SU-DHL-6 (cell line): ENCODE measurements at regions not wholly inside any gene's neighbourhood (a gene's known extent, or its start where the extent isn't known, plus 50 kb on each side); places are given as distances from the start of the nearest gene placed in this dataset.

Source experiments
- CTCF ChIP-seq: fragments of 200-600 bp; sonication (generic); IDR thresholded peaks from one replicate; pipeline ENCODE4 v1.5.1; 2017; ENCODE audit warnings: antibody characterized with exemption, mild to moderate bottlenecking, low read length, moderate library complexity; ENCODE audit not compliant: insufficient read depth, poor library complexity, severe bottlenecking
- EZH2phosphoT487 ChIP-seq: fragments of 200-600 bp; sonication (generic), shearing (Covaris generic); conservative IDR thresholded peaks from 2 replicates; pipeline ENCODE4 v1.6.1; 2018; ENCODE audit warnings: mild to moderate bottlenecking, antibody characterized with exemption, low read length, moderate library complexity, mixed read lengths

- TF ChIP-seq CTCF = no peak
- TF ChIP-seq EZH2phosphoT487 = no peak
Measured at GRCh38 chr13:33611121-33611805, 206.7 kb upstream of the RFC3 start.
